Sigmoid colon (tissue), 4 donors: ENCODE measurements at regions not wholly inside any gene's neighbourhood (a gene's known extent, or its start where the extent isn't known, plus 50 kb on each side); places are given as distances from the start of the nearest gene placed in this dataset.

Source experiments
- CTCF ChIP-seq, 4 experiments: fragments of 450-650 bp in 3 of 4; fragments of 200-600 bp in 1 of 4; IDR thresholded peaks; one replicate each; pipeline ENCODE4 v1.5.1; 2016 to 2019; ENCODE audit warnings: antibody characterized with exemption in 4 of 4, mild to moderate bottlenecking in 3 of 4, moderate library complexity in 2 of 4
- POLR2AphosphoS5 ChIP-seq, 4 donors: sonication (generic); formaldehyde crosslinking; IDR thresholded peaks; one replicate each; pipeline ENCODE4 v1.6.1; 2017; ENCODE audit warnings: antibody characterized with exemption in 4 of 4

GRCh38 chr16:86663685-86664521 is 85.6 kb downstream of the FOXL1 start:
- TF ChIP-seq CTCF (IDR thresholded peaks at IDR 0.05) = no peak
- no peak for TF ChIP-seq POLR2AphosphoS5 (IDR thresholded peaks at IDR 0.05)
